ENCODE measurements at regions not wholly inside any gene's neighbourhood (a gene's known extent, or its start where the extent isn't known, plus 50 kb on each side); places are given as distances from the start of the nearest gene placed in this dataset.

- DNase-seq: no peak
- WGBS, 2 donors: 94 to 100% methylated on average over 2 of the region's 2 CpGs
- no peaks in the 10 kb centered on the region for H3K4me1 ChIP-seq
- TF ChIP-seq CTCF (IDR thresholded peaks at IDR 0.05) (no peak), POLR2A (IDR thresholded peaks at IDR 0.05) (no peak)
- no peak overlapping the region for H3K27ac ChIP-seq
- no peaks in the 10 kb centered on the region for H3K36me3 ChIP-seq
- intact Hi-C loops (cut with DNase I): no loop called here
- H3K27me3 ChIP-seq: no peaks in the 10 kb centered on the region
- H3K9me3 ChIP-seq: no peaks in the 10 kb centered on the region
- H3K4me3 ChIP-seq (replicated peaks in 1 of 3): no peak overlapping the region
Measured at GRCh38 chr2:196478588-196478987, 160.9 kb upstream of the CCDC150 start.

GRCh38 chr2:196479350-196479749 lies 160.2 kb upstream of the CCDC150 start:
- DNase-seq: peak; percentile 18 to 42
- TF ChIP-seq CTCF (IDR thresholded peaks at IDR 0.05): no peak
- TF ChIP-seq POLR2A (IDR thresholded peaks at IDR 0.05): no peak
- no peaks in the 10 kb centered on the region for H3K36me3 ChIP-seq
- no peaks in the 10 kb centered on the region for H3K9me3 ChIP-seq
- H3K27ac ChIP-seq: no peak overlapping the region
- no peaks in the 10 kb centered on the region for H3K27me3 ChIP-seq
- H3K4me3 ChIP-seq (replicated peaks in 1 of 3): no peak overlapping the region
- no peaks in the 10 kb centered on the region for H3K4me1 ChIP-seq
- intact Hi-C loops (cut with DNase I): no loop called here

GRCh38 chr2:196480653-196481323 lies 158.7 kb upstream of the CCDC150 start:
- WGBS, 2 donors: 95 to 100% methylated on average over 2 of the region's 2 CpGs
- Histone ChIP-seq H3K9me3 (no peaks in the 10 kb centered on the region), H3K27ac (no peak overlapping the region), H3K27me3 (no peaks in the 10 kb centered on the region), H3K4me3 (replicated peaks in 1 of 3) (no peak overlapping the region), H3K36me3 (no peaks in the 10 kb centered on the region), H3K4me1 (no peaks in the 10 kb centered on the region)
- TF ChIP-seq POLR2A (IDR thresholded peaks at IDR 0.05) (no peak), CTCF (IDR thresholded peaks at IDR 0.05) (no peak)
- intact Hi-C loops (cut with DNase I): no loop called here
- no peak for DNase-seq

- Histone ChIP-seq H3K4me1 (no peaks in the 10 kb centered on the region), H3K27ac (no peak overlapping the region), H3K4me3 (replicated peaks in 1 of 3) (no peak overlapping the region), H3K9me3 (no peaks in the 10 kb centered on the region), H3K36me3 (no peaks in the 10 kb centered on the region), H3K27me3 (no peaks in the 10 kb centered on the region)
- no peak for TF ChIP-seq POLR2A (IDR thresholded peaks at IDR 0.05)
- no peak for TF ChIP-seq CTCF (IDR thresholded peaks at IDR 0.05)
- no peak for DNase-seq
- WGBS, 2 donors: 59% methylated on average over 3 of the region's 3 CpGs
- intact Hi-C loops (cut with DNase I): no loop called here
Measured at GRCh38 chr2:196481324-196481697, 158.2 kb upstream of the CCDC150 start.

- Histone ChIP-seq H3K4me1 (no peaks in the 10 kb centered on the region), H3K27ac (no peak overlapping the region), H3K36me3 (no peaks in the 10 kb centered on the region), H3K27me3 (no peaks in the 10 kb centered on the region), H3K4me3 (replicated peaks in 1 of 3) (no peak overlapping the region), H3K9me3 (no peaks in the 10 kb centered on the region)
- no peak for TF ChIP-seq CTCF (IDR thresholded peaks at IDR 0.05)
- no peak for TF ChIP-seq POLR2A (IDR thresholded peaks at IDR 0.05)
- DNase-seq: no peak
- intact Hi-C loops (cut with DNase I): no loop called here
- 95 to 97% methylated on average over 5 to 6 of the region's 6 CpGs for WGBS, 2 donors
Measured at GRCh38 chr2:196482119-196483065, 157.1 kb upstream of the CCDC150 start.

Data from thyroid gland (tissue), 4 donors.